Hepatocyte (in vitro differentiated cells): ENCODE measurements at regions not wholly inside any gene's neighbourhood (a gene's known extent, or its start where the extent isn't known, plus 50 kb on each side); places are given as distances from the start of the nearest gene placed in this dataset.

ENCODE experiments used
- CTCF ChIP-seq: fragments of 200-600 bp; sonication (generic); IDR thresholded peaks from 2 replicates; pipeline ENCODE4 v1.5.1; 2016; ENCODE audit warnings: antibody characterized with exemption, mild to moderate bottlenecking; ENCODE audit not compliant: poor library complexity
- EZH2 ChIP-seq: fragments of 200-600 bp; sonication (generic); IDR thresholded peaks from 2 replicates; pipeline ENCODE4 v1.6.1; 2016; ENCODE audit warnings: antibody characterized with exemption, mild to moderate bottlenecking, borderline replicate concordance

GRCh38 chr1:55605155-55605554, 390.0 kb upstream of the USP24 start:
- TF ChIP-seq CTCF, result no peak
- no peak for TF ChIP-seq EZH2
